K562 (cell line): ENCODE measurements at regions not wholly inside any gene's neighbourhood (a gene's known extent, or its start where the extent isn't known, plus 50 kb on each side); places are given as distances from the start of the nearest gene placed in this dataset.
A peak's percentile ranks its signal among the peaks of the same experiment; 100 is the strongest.

Experiments
- ARID3B ChIP-seq: fragments of 250-450 bp; sonication (Bioruptor Pico); IDR thresholded peaks from 2 replicates; pipeline ENCODE4 v1.4.0; 2020; ENCODE audit warnings: borderline replicate concordance
- DACH1 ChIP-seq: fragments of 450-650 bp; IDR thresholded peaks from 2 replicates; pipeline ENCODE4 v1.6.1; 2018; ENCODE audit not compliant: partially characterized antibody
- FIP1L1 ChIP-seq: fragments of 200-400 bp; formaldehyde crosslinking; IDR thresholded peaks from 2 replicates; pipeline ENCODE4 v1.6.1; 2018; ENCODE audit warnings: mild to moderate bottlenecking, low read depth, low read length; ENCODE audit not compliant: poor library complexity, severe bottlenecking
- HMG20B ChIP-seq: fragments of 250-450 bp; sonication (Bioruptor Pico); IDR thresholded peaks from 2 replicates; pipeline ENCODE4 v1.5.0; 2021; ENCODE audit warnings: mild to moderate bottlenecking
- IFI16 ChIP-seq: fragments of 250-450 bp; sonication (Bioruptor Pico); IDR thresholded peaks from 2 replicates; pipeline ENCODE4 v2.1.2; 2022; ENCODE audit warnings: mild to moderate bottlenecking, inconsistent platforms
- KDM1A ChIP-seq, 2 experiments: fragments of 450-650 bp; IDR thresholded peaks; 2 replicates each; pipeline ENCODE4 v1.6.1; 2016; ENCODE audit warnings: mild to moderate bottlenecking in 2 of 2
- MECOM ChIP-seq: fragments of 250-450 bp; sonication (Bioruptor Pico); IDR thresholded peaks from 2 replicates; pipeline ENCODE4 v1.8.0; 2022; ENCODE audit warnings: inconsistent platforms
- MLLT1 ChIP-seq, 2 experiments: fragments of 450-650 bp; IDR thresholded peaks; 2 replicates each; pipeline ENCODE4 v1.6.1; 2016
- NFRKB ChIP-seq: fragments of 450-650 bp; IDR thresholded peaks from 2 replicates; pipeline ENCODE4 v1.6.1; 2016; ENCODE audit warnings: low read depth
- SAFB ChIP-seq: fragments of 200-400 bp; formaldehyde crosslinking; IDR thresholded peaks from 2 replicates; pipeline ENCODE4 v1.6.1; 2017; ENCODE audit warnings: low read depth, low read length, borderline replicate concordance
- SOX6 ChIP-seq: fragments of 450-650 bp; IDR thresholded peaks from 2 replicates; pipeline ENCODE4 v1.6.1; 2014; ENCODE audit warnings: mild to moderate bottlenecking
- ZNF239 ChIP-seq: fragments of 250-450 bp; sonication (Bioruptor Pico); IDR thresholded peaks from 2 replicates; pipeline ENCODE4 v1.4.0; 2020; ENCODE audit warnings: mild to moderate bottlenecking
- ZNF584 ChIP-seq: fragments of 200-800 bp; sonication (Bioruptor generic); IDR thresholded peaks from 2 replicates; pipeline ENCODE4 v1.6.1; 2016; ENCODE audit warnings: low read depth, mild to moderate bottlenecking, missing genetic modification characterization, missing compliant biosample characterization
- TF ChIP-seq, protein P1 (sequence below): fragments of 450-650 bp; formaldehyde crosslinking; IDR thresholded peaks from 2 replicates; pipeline ENCODE4 v1.4.0; 2020; ENCODE audit warnings: mild to moderate bottlenecking, mixed read lengths
- TF ChIP-seq, protein P2 (sequence below), 2 experiments: fragments of 450-650 bp; formaldehyde crosslinking in 1 of 2; IDR thresholded peaks; 2 replicates each; pipeline versions ENCODE4 v1.4.0 to v1.6.1; 2014 to 2020; ENCODE audit warnings: mild to moderate bottlenecking in 2 of 2, borderline replicate concordance in 1 of 2, low read depth in 1 of 2
- TF ChIP-seq, protein P3 (sequence below): fragments of 450-650 bp; IDR thresholded peaks from 2 replicates; pipeline ENCODE4 v1.6.1; 2016; ENCODE audit warnings: low read depth, mild to moderate bottlenecking, moderate library complexity

GRCh38 chr2:145751629-145752028 lies 1231.7 kb upstream of the ZEB2 start (continued):
- TF ChIP-seq NFRKB, result peak; percentile 20; the same call in 1 of the 2 replicates
- no peak for TF ChIP-seq ARID3B
- TF ChIP-seq ZNF239 (CRISPR knock-in tag), result no peak
- TF ChIP-seq, protein P1, sequence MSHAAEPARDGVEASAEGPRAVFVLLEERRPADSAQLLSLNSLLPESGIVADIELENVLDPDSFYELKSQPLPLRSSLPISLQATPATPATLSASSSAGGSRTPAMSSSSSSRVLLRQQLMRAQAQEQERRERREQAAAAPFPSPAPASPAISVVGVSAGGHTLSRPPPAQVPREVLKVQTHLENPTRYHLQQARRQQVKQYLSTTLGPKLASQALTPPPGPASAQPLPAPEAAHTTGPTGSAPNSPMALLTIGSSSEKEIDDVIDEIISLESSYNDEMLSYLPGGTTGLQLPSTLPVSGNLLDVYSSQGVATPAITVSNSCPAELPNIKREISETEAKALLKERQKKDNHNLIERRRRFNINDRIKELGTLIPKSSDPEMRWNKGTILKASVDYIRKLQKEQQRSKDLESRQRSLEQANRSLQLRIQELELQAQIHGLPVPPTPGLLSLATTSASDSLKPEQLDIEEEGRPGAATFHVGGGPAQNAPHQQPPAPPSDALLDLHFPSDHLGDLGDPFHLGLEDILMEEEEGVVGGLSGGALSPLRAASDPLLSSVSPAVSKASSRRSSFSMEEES (CRISPR knock-in tag), result no peak
- TF ChIP-seq SAFB, result no peak
- TF ChIP-seq MECOM, result no peak
- no peak for TF ChIP-seq FIP1L1
- TF ChIP-seq KDM1A (IDR thresholded peaks at IDR 0.05), result peak in 1 of 2 experiments; percentile 20; a peak in 1 of 4 replicates
- TF ChIP-seq DACH1, result no peak
- no peak for TF ChIP-seq IFI16 (CRISPR knock-in tag)
- TF ChIP-seq HMG20B (CRISPR knock-in tag), result no peak
- TF ChIP-seq, protein P2, sequence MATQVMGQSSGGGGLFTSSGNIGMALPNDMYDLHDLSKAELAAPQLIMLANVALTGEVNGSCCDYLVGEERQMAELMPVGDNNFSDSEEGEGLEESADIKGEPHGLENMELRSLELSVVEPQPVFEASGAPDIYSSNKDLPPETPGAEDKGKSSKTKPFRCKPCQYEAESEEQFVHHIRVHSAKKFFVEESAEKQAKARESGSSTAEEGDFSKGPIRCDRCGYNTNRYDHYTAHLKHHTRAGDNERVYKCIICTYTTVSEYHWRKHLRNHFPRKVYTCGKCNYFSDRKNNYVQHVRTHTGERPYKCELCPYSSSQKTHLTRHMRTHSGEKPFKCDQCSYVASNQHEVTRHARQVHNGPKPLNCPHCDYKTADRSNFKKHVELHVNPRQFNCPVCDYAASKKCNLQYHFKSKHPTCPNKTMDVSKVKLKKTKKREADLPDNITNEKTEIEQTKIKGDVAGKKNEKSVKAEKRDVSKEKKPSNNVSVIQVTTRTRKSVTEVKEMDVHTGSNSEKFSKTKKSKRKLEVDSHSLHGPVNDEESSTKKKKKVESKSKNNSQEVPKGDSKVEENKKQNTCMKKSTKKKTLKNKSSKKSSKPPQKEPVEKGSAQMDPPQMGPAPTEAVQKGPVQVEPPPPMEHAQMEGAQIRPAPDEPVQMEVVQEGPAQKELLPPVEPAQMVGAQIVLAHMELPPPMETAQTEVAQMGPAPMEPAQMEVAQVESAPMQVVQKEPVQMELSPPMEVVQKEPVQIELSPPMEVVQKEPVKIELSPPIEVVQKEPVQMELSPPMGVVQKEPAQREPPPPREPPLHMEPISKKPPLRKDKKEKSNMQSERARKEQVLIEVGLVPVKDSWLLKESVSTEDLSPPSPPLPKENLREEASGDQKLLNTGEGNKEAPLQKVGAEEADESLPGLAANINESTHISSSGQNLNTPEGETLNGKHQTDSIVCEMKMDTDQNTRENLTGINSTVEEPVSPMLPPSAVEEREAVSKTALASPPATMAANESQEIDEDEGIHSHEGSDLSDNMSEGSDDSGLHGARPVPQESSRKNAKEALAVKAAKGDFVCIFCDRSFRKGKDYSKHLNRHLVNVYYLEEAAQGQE (IDR thresholded peaks at IDR 0.05; ENCODE audit: borderline replicate concordance), result 0 out of 2 replicates have a peak, but pooled peaks have one; percentile 1
- TF ChIP-seq, protein P2 (CRISPR knock-in tag; IDR thresholded peaks at IDR 0.05; ENCODE audit: low read depth), result no peak
- TF ChIP-seq, protein P3, sequence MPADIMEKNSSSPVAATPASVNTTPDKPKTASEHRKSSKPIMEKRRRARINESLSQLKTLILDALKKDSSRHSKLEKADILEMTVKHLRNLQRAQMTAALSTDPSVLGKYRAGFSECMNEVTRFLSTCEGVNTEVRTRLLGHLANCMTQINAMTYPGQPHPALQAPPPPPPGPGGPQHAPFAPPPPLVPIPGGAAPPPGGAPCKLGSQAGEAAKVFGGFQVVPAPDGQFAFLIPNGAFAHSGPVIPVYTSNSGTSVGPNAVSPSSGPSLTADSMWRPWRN, result no peak
- TF ChIP-seq MLLT1 (IDR thresholded peaks at IDR 0.05), result 0 out of 4 replicates have a peak, but pooled peaks of 1 of the 2 experiments have one; percentile 42
- no peak for TF ChIP-seq ZNF584 (CRISPR knock-in tag)
- TF ChIP-seq SOX6, result no peak
